H1 (cell line): ENCODE measurements at regions not wholly inside any gene's neighbourhood (a gene's known extent, or its start where the extent isn't known, plus 50 kb on each side); places are given as distances from the start of the nearest gene placed in this dataset.

Experiments
- SRF ChIP-seq: IDR thresholded peaks from 2 replicates; pipeline ENCODE4 v1.6.1; 2011; ENCODE audit warnings: mild to moderate bottlenecking, low read depth, low read length, moderate library complexity
- TF ChIP-seq, protein P1 (sequence below): fragments of 300-600 bp; sonication (generic); IDR thresholded peaks from 2 replicates; pipeline ENCODE4 v1.7.1; 2012; ENCODE audit warnings: low read length, moderate library complexity, mild to moderate bottlenecking, inconsistent platforms; ENCODE audit not compliant: insufficient replicate concordance

DNA sequence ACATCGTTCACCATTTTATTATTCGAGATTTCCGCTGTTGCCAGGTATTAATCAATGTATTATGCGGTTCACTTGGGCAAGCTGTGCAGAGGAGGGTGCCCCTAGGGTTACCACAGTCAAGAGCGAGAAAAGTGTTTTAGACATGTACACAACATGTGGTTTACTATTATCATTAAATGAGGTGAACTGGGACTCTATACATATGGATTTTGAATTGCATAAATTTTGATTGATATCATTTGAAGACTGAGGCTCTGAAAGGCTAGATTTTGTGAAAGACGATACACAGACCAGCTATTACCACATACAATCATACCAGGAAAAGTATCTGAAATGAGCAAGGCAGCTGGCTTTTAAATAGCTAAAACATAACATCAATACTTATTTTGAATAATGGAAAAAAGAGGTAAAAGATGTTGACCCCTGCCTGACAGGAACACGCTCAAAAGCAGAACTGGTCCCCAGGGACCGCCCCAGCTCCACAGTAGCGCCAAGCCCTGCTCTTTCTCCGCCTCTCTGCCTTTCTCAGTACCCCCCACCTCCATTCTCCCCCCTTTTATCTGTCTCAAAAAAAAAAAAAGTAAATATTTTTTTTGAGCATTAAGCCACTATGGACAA, 413.4 kb upstream of the MKI67 start (continued):
- TF ChIP-seq, protein P1, sequence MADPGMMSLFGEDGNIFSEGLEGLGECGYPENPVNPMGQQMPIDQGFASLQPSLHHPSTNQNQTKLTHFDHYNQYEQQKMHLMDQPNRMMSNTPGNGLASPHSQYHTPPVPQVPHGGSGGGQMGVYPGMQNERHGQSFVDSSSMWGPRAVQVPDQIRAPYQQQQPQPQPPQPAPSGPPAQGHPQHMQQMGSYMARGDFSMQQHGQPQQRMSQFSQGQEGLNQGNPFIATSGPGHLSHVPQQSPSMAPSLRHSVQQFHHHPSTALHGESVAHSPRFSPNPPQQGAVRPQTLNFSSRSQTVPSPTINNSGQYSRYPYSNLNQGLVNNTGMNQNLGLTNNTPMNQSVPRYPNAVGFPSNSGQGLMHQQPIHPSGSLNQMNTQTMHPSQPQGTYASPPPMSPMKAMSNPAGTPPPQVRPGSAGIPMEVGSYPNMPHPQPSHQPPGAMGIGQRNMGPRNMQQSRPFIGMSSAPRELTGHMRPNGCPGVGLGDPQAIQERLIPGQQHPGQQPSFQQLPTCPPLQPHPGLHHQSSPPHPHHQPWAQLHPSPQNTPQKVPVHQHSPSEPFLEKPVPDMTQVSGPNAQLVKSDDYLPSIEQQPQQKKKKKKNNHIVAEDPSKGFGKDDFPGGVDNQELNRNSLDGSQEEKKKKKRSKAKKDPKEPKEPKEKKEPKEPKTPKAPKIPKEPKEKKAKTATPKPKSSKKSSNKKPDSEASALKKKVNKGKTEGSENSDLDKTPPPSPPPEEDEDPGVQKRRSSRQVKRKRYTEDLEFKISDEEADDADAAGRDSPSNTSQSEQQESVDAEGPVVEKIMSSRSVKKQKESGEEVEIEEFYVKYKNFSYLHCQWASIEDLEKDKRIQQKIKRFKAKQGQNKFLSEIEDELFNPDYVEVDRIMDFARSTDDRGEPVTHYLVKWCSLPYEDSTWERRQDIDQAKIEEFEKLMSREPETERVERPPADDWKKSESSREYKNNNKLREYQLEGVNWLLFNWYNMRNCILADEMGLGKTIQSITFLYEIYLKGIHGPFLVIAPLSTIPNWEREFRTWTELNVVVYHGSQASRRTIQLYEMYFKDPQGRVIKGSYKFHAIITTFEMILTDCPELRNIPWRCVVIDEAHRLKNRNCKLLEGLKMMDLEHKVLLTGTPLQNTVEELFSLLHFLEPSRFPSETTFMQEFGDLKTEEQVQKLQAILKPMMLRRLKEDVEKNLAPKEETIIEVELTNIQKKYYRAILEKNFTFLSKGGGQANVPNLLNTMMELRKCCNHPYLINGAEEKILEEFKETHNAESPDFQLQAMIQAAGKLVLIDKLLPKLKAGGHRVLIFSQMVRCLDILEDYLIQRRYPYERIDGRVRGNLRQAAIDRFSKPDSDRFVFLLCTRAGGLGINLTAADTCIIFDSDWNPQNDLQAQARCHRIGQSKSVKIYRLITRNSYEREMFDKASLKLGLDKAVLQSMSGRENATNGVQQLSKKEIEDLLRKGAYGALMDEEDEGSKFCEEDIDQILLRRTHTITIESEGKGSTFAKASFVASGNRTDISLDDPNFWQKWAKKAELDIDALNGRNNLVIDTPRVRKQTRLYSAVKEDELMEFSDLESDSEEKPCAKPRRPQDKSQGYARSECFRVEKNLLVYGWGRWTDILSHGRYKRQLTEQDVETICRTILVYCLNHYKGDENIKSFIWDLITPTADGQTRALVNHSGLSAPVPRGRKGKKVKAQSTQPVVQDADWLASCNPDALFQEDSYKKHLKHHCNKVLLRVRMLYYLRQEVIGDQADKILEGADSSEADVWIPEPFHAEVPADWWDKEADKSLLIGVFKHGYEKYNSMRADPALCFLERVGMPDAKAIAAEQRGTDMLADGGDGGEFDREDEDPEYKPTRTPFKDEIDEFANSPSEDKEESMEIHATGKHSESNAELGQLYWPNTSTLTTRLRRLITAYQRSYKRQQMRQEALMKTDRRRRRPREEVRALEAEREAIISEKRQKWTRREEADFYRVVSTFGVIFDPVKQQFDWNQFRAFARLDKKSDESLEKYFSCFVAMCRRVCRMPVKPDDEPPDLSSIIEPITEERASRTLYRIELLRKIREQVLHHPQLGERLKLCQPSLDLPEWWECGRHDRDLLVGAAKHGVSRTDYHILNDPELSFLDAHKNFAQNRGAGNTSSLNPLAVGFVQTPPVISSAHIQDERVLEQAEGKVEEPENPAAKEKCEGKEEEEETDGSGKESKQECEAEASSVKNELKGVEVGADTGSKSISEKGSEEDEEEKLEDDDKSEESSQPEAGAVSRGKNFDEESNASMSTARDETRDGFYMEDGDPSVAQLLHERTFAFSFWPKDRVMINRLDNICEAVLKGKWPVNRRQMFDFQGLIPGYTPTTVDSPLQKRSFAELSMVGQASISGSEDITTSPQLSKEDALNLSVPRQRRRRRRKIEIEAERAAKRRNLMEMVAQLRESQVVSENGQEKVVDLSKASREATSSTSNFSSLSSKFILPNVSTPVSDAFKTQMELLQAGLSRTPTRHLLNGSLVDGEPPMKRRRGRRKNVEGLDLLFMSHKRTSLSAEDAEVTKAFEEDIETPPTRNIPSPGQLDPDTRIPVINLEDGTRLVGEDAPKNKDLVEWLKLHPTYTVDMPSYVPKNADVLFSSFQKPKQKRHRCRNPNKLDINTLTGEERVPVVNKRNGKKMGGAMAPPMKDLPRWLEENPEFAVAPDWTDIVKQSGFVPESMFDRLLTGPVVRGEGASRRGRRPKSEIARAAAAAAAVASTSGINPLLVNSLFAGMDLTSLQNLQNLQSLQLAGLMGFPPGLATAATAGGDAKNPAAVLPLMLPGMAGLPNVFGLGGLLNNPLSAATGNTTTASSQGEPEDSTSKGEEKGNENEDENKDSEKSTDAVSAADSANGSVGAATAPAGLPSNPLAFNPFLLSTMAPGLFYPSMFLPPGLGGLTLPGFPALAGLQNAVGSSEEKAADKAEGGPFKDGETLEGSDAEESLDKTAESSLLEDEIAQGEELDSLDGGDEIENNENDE: no peak
- no peak for TF ChIP-seq SRF
